GM18517 (cell line): ENCODE measurements at regions not wholly inside any gene's neighbourhood (a gene's known extent, or its start where the extent isn't known, plus 50 kb on each side); places are given as distances from the start of the nearest gene placed in this dataset.
"Not testable (repeated sequence)": the region's sequence is repeated elsewhere in the genome, so short reads cannot be mapped to it uniquely, and the experiment has no call there.

ENCODE experiments used
- ATAC-seq: cut with Tn5 transposase; IDR thresholded peaks from one replicate; pipeline ENCODE4 v1.9.1; 2021; ENCODE audit warnings: mild to moderate bottlenecking, moderate library complexity; ENCODE audit not compliant: unreplicated experiment

- ATAC-seq, result no peak
Measured at GRCh38 chr11:29119116-29119515, 897.7 kb downstream of the KCNA4 start.

- no peak for ATAC-seq
Measured at GRCh38 chr11:29100967-29101366, 915.9 kb downstream of the KCNA4 start.

GRCh38 chr11:29095821-29096220 lies 921.0 kb downstream of the KCNA4 start:
- ATAC-seq, result no peak

GRCh38 chr11:29093416-29094120 lies 923.3 kb downstream of the KCNA4 start:
- no peak for ATAC-seq

GRCh38 chr11:29087200-29087812 lies 929.5 kb downstream of the KCNA4 start:
- no peak for ATAC-seq

GRCh38 chr11:29075726-29076125 lies 941.1 kb downstream of the KCNA4 start:
- ATAC-seq, result no peak

GRCh38 chr11:29063630-29064361 lies 953.0 kb downstream of the KCNA4 start:
- ATAC-seq, result no peak

GRCh38 chr11:29061452-29061851 lies 953.3 kb downstream of the METTL15 start:
- ATAC-seq, result no peak

GRCh38 chr11:29056487-29056886 lies 948.3 kb downstream of the METTL15 start:
- not testable (repeated sequence) for ATAC-seq

GRCh38 chr11:29051935-29052334 lies 943.7 kb downstream of the METTL15 start:
- no peak for ATAC-seq

GRCh38 chr11:29050962-29051361 lies 942.8 kb downstream of the METTL15 start:
- not testable (repeated sequence) for ATAC-seq

GRCh38 chr11:29040489-29040888 lies 932.3 kb downstream of the METTL15 start:
- ATAC-seq, result no peak

GRCh38 chr11:29032384-29033149 lies 924.4 kb downstream of the METTL15 start:
- no peak for ATAC-seq

- no peak for ATAC-seq
Measured at GRCh38 chr11:29029452-29029851, 921.3 kb downstream of the METTL15 start.

- ATAC-seq, result no peak
Measured at GRCh38 chr11:29027436-29027835, 919.2 kb downstream of the METTL15 start.

GRCh38 chr11:29026286-29026685 lies 918.1 kb downstream of the METTL15 start:
- no peak for ATAC-seq

GRCh38 chr11:29025001-29025400 lies 916.8 kb downstream of the METTL15 start:
- no peak for ATAC-seq

- ATAC-seq, result no peak
Measured at GRCh38 chr11:29024386-29024785, 916.2 kb downstream of the METTL15 start.

GRCh38 chr11:29023761-29024160 lies 915.6 kb downstream of the METTL15 start:
- ATAC-seq, result no peak

- no peak for ATAC-seq
Measured at GRCh38 chr11:29022676-29023075, 914.5 kb downstream of the METTL15 start.

GRCh38 chr11:29019960-29020683 lies 911.9 kb downstream of the METTL15 start:
- ATAC-seq, result no peak
